Embryonic facial prominence (tissue), 1 donor: ENCODE measurements at regions not wholly inside any gene's neighbourhood (a gene's known extent, or its start where the extent isn't known, plus 50 kb on each side); places are given as distances from the start of the nearest gene placed in this dataset.

ENCODE experiments used
- DNase-seq: peaks from one replicate; pipeline ENCODE4 v3.0.0-alpha.2; 2016; ENCODE audit errors: extremely low spot score

DNA sequence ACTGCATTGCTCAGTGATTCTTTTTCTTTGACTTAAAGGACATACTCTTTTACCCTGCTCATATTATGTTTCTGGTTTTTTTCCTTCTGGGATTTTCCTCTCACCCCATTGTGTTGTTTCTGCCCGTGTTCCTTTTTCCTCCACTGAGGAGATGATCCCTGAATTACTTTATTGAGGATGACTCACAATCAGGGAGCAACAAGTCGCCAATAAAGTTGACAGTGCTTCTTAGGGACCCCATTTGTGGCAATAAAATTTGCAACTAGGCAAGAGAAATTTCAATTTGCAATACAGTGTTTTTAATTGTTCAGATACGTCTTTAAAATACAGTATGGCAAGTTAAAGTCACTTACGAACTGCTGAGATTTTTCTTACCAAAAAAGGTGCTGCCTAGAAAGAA is 217.9 kb downstream of the SOX4 start:
- DNase-seq, result no peak

DNA sequence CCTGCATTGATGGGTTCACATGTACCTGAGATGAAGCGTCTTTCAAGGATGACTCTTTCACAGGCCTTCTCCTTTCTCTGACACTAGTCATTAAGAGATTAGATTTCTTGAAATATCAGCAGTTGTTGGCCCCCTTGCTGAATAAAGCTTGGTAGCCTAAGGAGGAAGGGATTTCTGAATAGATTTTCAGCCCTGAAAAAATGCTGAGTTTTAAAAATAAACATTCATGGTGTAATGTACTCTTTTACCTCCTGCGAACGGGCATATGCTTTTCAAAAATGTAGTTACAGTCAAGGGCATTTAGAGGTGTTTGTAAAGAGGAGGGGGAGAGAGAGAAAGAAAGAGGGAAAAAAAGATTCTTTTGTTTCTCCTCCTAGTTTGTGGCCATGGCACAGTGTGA is 222.7 kb downstream of the SOX4 start:
- DNase-seq, result no peak

- DNase-seq, result no peak
Observed at GRCh38 chr6:21820442-21820841, 226.9 kb downstream of the SOX4 start.

DNA sequence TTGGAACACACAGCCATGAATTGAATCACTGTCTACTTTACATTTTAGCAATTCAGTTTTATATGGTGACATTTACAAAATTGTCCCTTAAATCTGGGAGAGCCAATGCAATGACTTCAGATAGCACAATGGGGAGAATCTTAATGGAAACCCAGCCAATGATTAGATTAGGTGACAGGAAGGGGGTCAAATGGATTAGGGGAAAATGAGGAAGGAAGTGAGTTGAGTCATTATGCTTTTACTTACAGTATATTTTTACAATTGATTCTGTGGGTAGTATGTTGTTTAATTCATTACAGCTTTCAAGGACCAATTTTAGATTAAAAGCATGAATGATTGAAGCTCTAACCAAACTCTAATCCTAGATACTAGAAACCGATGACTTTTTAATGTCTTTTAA is 229.8 kb downstream of the SOX4 start:
- no peak for DNase-seq

DNA sequence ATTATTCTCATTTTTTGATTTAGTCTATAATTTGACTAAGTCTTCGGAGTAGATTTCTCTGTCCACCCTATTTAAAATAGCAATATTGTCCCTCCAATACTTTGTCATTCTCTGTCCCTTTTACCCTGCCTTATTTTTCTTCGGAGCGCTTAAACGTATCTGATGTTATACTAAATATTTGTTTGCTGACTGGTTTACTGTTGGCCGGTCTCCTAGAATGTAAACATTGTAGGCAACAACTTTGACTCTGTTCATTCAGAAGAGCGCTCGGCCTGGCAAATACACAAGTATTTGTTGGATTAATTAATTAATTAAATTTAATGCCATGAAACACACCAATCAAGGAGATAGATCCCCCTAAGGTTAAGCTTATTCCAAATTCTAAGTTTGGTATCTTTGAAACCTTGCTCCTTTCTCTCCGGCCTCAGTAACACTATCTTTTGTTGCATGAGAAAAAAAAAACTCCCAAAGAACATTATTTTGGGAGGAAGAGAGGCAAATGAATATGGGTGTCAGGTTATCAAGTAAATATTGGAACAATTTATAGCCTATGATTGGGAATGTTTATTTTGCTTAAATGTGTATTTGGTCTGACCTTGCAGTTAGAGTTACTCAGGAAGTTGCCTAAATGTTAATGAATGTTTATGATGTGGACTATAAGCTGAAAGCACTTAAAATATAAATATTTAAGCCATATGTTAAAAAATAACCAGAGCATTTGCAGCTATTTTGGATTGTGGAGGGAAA is 231.1 kb downstream of the SOX4 start:
- no peak for DNase-seq

GRCh38 chr6:21826023-21826422 is 232.5 kb downstream of the SOX4 start:
- no peak for DNase-seq

DNA sequence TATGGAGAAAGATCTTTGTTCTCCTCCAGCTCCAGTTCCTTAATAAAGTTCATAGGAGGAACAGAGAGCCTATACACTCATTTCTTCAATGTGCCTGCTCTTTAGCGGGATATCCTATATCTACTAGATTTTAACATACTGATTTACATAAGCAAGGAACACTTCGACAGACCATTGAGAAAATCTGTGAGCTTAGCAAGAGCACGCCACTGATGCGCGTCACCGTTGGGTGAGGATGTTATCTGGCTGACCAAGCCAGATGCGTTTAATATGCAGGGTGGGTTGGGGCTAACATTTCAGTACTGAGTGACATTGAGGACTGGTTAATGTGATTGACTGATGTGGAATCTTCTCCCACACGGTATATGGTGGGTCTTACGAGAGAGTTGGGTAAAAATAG is 233.4 kb downstream of the SOX4 start:
- no peak for DNase-seq

GRCh38 chr6:21827425-21828202 is 234.1 kb downstream of the SOX4 start:
- no peak for DNase-seq

DNA sequence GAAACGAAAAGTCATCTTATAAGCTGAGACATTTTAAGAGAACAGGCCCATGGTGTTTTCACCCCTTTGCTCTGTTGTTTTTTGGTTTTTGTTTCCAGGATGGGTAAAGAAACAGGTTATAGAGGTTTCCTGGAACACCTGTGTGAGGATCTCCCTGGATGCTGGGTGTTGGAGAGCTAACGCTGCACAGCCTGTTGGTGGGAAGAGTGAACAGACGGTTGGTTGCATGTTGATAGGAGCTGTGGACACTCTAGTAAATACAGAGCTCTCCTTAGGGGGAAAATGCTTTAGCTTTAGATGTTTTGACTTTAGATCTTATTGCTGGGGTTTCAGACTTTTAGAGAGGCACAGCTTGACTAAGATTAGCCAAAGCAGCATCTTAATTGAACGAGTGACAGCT is 235.2 kb downstream of the SOX4 start:
- no peak for DNase-seq

GRCh38 chr6:21829126-21829525 is 235.6 kb downstream of the SOX4 start:
- DNase-seq, result no peak

DNA sequence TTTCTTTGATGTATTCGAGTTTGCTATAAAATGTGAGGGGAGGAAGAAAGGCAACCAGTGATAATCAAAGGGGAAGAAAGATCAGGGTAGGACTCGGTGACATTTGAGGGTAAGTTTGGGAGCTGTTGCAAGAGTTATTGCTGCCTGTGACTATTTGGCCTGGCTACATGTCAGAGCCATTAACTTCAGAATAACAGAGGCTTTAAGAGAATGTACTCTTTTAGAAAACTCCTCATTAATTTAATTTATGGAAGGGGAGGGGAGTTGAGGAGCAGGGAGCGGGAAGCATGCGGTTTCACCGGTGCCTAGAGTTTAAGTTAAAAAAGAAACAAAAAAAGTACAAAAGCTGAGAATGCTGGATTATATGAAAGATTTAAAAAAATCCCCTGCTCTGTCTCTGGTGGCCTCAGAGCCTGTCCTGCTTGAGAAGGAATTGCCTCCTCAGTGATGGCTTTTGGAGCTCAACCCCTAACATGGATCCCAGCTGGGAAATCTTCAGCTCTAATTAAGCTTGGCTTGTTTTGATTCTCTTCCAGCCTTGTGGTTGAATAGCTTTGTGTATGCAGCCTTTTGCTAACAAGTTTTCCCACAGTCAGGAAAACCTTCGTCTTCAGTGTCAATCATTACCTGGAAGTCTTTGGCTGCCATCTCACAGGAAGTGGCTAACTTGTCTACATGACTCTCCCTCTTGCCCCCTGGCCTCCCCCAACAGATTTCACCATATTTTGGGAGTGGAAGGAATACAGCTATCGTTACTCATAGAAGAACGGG is 238.2 kb downstream of the SOX4 start:
- no peak for DNase-seq

- peak; percentile 20 for DNase-seq
Observed at GRCh38 chr6:21836277-21836676, 242.7 kb downstream of the SOX4 start.

DNA sequence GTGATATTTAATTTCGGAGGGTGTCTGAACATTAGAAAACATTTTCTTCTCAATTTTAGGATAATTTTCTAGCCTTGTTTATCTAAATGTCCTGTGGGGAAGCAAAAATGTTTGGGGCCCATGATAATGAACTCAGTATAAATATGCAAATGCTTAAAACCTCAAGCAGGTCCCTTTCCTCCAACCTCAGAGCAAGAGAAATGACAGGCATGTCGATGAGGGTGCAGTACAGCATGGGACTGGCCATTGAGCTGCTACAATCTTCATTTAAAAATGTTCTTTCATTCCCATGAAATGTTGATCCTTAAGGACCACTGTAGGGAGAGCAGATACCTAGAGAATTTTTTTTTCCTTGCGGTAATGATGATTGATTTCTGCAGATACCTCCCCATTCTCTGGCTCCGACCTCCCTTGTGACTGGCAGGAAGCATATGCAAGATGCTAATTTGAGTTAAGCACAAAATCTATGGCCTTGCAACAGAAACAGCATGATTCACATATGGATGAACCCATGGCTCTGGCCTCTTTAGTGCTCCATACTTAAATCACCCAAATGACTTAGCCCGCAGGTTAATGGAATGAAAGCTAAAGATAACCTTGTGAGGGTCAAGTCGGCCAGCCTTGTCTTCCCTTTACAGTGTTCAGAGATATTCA is 243.3 kb downstream of the SOX4 start:
- no peak for DNase-seq

DNA sequence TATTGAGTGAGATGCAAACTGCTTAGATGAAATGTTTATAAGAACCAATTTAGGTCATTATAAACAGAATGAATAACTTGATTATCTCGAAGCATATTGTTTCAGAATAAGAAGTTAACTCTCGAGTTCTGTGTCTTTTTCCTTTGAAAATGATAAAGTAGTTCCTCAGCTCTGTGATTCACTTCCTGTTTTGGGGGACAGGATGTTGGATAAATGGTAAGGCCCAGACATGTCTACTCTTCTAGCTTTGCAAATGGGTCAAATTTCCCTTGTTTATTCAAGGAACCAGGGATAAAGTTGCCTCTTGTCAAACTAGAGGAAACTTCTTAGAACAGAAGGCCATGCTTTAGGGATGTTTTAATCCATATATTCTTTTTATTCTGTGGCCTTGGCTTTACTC is 246.9 kb downstream of the SOX4 start:
- no peak for DNase-seq

DNA sequence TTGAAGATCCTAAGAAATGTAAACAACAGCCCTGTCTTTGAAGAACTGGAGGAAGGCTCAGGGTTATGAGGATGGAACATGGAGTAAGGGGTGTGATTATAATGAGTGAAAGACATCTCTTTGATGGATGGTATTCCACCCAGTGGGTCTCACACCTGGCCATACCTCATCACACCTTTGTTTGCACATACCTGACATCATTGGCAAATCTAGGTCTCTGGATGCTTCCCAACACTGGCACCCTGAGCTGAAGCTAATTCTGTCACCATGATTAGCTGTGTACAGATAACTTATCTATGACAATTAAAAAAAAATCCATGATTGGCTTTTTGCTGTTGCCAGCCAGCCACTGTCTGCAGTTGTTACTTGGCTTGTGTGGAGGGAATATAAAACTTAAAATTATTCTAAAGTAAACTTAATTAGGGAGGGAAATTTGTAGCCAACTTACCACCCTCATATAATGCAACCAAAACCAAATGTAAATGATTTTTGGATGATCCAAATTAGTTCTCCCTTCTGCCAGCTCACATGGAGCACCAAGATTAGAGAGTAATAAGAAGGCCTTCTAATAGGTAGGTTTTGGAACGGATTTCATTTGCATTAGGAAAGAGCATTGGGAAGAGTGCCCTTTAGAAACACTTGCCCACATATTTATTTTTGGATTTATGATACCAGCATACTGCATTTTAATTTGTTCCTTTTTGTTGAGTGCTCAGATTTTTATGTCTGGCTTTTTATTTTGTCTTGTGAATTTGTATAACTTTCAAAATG is 249.5 kb downstream of the SOX4 start:
- no peak for DNase-seq

GRCh38 chr6:21844120-21844917 is 250.8 kb downstream of the SOX4 start:
- no peak for DNase-seq

DNA sequence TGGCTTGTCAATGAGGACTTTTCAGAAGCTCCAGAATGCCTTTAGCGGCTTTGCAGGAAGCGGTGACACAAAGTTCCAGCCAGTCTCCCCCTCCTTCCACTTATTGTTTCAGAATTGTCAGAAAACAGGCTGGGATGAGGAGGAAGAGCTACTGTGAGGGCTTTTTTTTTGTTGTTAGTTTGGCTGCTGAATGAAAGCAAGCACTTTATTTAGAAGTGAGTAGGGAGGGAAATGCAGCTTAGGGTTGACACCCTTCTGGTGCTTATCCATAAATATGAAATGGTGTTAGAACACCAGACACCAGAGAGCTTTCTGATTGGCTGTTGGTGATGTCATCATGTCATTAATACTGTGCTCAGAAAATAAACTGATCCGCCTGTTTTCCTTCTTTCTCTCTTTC is 251.5 kb downstream of the SOX4 start:
- no peak for DNase-seq

DNA sequence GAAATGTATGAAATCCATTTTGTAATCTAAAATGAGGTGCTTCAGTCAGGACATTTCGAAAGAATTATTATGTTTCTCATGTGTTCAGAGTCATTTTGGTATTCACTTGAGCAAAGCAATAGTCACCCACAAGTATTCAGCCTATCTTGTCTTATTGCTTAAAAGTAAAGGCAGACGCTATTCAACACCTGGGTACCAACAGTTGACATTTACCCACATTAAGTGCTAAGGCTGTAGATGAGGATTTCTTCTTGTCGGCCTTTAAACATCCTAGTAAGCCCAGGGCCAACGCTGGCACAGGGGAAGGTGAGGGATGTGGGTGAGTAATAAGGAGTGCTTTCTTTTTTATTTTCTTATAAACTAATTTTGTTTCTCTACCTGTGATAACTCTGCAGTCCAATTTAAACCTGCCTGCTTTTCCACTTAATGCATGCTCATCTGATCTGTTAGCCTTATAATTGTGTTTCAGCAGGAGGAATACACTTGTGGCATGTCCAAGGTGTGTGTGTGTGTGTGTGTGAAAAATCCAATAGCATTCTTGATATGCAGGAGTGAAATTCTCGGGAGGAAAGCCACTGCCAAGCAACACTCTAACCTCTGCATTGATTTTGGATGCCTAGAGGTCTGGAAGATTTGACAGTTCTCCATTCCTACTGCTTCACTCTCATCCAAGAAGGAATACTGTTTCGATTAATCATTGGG is 252.0 kb downstream of the SOX4 start:
- no peak for DNase-seq

DNA sequence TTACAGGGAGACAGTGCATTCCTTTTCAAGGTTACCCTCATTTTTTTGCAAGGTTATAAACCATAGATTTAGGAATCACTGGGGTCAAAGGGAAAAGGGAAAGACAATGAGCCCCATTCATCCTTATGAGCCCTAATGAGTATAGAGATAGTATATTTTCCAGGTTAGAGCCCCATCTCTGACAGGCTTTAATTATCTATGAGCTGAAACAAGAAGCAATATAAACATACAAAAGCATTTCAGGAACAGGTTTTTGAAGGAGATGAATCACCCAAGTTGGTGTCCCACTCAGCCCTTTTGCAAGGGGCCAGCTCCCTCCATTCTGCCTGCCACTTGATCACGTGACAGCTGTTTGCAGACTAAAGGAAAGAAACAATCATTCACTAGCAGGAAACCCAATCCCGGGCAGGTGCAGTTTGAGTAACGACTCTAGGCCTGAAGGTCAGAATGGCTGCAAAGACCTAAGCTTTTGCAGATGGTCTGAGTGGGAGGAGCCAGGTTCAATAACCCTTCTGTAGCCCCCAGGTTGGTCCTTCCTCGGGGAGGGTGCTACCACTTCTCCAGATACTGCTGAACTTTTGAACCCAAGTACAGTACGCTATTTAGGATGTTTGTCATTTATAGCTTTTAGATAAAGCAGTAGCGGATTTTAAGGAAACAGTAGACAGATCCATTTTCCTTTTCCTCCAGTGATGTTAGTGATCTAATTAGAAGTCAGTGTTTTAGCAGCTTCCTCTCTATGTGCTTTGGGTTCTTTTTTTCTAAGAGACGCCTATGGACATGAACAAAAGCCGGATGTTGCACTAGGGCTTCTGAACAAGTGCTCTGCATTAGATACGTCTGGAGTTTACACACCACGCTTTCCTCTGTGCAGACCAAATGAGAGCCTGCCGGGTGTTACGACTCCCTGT is 253.2 kb downstream of the SOX4 start:
- DNase-seq, result no peak
